Body of pancreas (tissue), 4 donors: ENCODE measurements at regions not wholly inside any gene's neighbourhood (a gene's known extent, or its start where the extent isn't known, plus 50 kb on each side); places are given as distances from the start of the nearest gene placed in this dataset.
"Not testable (repeated sequence)": the region's sequence is repeated elsewhere in the genome, so short reads cannot be mapped to it uniquely, and the experiment has no call there.

ENCODE experiments used
- ATAC-seq: fragments of 150-250 bp; one replicate; pipeline ENCODE4 v1.9.1; 2016
- DNase-seq, 4 donors: peaks; one replicate each; pipeline ENCODE4 v3.0.0-alpha.2; 2019
- H3K27ac ChIP-seq, 4 donors: fragments of 200-600 bp; sonication (generic); 1 replicate in 3 of 4; 2 replicates in 1 of 4; pipeline versions ENCODE4 v1.5.1 to v1.6.1; 2016 to 2019; ENCODE audit warnings: mild to moderate bottlenecking in 1 of 4, mixed read lengths in 1 of 4, moderate library complexity in 1 of 4
- H3K27me3 ChIP-seq, 2 donors: fragments of 200-600 bp; sonication (generic); one replicate each; pipeline ENCODE4 v1.6.0; 2016; ENCODE audit warnings: mild to moderate bottlenecking in 1 of 2
- H3K36me3 ChIP-seq, 2 donors: fragments of 200-600 bp; sonication (generic); replicated peaks in 1 of 2; 2 replicates each; pipeline ENCODE4 v1.5.1; 2016; ENCODE audit warnings: low read depth in 2 of 2; ENCODE audit not compliant: insufficient read depth in 1 of 2
- H3K4me1 ChIP-seq: fragments of 200-600 bp; sonication (generic); one replicate; pipeline ENCODE4 v1.6.0; 2016
- H3K4me3 ChIP-seq, 2 donors: fragments of 200-600 bp; sonication (generic); 1 replicate in 1 of 2; 2 replicates in 1 of 2; pipeline ENCODE4 v1.5.1; 2016 to 2019
- H3K9me3 ChIP-seq, 3 donors: fragments of 200-600 bp; sonication (generic); 1 replicate in 2 of 3; 2 replicates in 1 of 3; pipeline ENCODE4 v1.5.1; 2016
- POLR2A ChIP-seq, 3 donors: fragments of 450-650 bp; IDR thresholded peaks; one replicate each; pipeline ENCODE4 v1.6.1; 2016; ENCODE audit warnings: antibody characterized with exemption in 3 of 3, mild to moderate bottlenecking in 2 of 3
- WGBS, 2 donors: methylation state at CpG; one replicate each; pipeline ENCODE4 v1.1.5; 2017; 5-methylcytosine and 5-hydroxymethylcytosine counted together
- intact Hi-C: fragments of 100-400 bp; cut with DNase I; formaldehyde crosslinking; loops from one replicate; pipeline ENCODE4 v1.15.1; 2023
- TF ChIP-seq, protein P1 (sequence below), 7 experiments: fragments of 450-650 bp in 4 of 7; fragments of 200-600 bp in 3 of 7; sonication (generic) in 3 of 7; IDR thresholded peaks; one replicate each; pipeline ENCODE4 v1.5.1; 2016 to 2019; ENCODE audit warnings: antibody characterized with exemption in 7 of 7

DNA sequence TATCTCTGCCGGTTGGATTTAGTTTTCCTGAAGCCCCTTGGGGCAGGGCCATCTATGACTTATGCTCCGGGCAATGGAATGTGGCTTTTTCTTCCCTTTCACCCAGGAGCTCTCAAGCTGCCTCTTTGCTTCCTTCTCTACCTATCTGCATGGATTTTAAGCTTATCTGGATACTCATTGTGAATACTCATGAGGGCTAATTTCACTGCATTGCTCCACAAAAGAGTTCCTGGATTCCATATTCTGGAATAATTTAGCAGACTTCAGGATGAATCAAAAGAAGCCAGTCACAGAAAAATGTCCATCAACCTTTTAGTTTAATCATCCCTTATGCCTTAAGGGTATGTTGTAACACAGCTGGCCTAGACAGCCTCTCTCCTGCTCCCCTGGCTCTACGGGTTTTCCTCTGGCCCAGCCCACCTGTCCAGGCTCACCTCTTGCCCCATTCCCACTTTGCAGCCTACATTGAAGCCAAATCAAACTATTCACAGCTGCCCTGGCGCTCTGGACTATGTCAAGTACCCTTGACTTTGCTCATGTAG is 122.8 kb upstream of the RMDN2 start:
- WGBS, 2 donors = 58 to 81% methylated on average over 4 of the region's 4 CpGs
- Histone ChIP-seq H3K9me3 (no peaks in the 10 kb centered on the region), H3K27me3 (no peaks in the 10 kb centered on the region), H3K4me1 (no peaks in the 10 kb centered on the region), H3K27ac (no peak overlapping the region), H3K36me3 (no peaks in the 10 kb centered on the region), H3K4me3 (no peak overlapping the region)
- TF ChIP-seq, protein P1, sequence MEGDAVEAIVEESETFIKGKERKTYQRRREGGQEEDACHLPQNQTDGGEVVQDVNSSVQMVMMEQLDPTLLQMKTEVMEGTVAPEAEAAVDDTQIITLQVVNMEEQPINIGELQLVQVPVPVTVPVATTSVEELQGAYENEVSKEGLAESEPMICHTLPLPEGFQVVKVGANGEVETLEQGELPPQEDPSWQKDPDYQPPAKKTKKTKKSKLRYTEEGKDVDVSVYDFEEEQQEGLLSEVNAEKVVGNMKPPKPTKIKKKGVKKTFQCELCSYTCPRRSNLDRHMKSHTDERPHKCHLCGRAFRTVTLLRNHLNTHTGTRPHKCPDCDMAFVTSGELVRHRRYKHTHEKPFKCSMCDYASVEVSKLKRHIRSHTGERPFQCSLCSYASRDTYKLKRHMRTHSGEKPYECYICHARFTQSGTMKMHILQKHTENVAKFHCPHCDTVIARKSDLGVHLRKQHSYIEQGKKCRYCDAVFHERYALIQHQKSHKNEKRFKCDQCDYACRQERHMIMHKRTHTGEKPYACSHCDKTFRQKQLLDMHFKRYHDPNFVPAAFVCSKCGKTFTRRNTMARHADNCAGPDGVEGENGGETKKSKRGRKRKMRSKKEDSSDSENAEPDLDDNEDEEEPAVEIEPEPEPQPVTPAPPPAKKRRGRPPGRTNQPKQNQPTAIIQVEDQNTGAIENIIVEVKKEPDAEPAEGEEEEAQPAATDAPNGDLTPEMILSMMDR (IDR thresholded peaks at IDR 0.05) = no peak
- TF ChIP-seq POLR2A (IDR thresholded peaks at IDR 0.05) = no peak
- DNase-seq = no peak
- no peak for ATAC-seq
- intact Hi-C loops = no loop called here

- Histone ChIP-seq H3K36me3 (no peaks in the 10 kb centered on the region), H3K4me3 (no peak overlapping the region), H3K27me3 (no peaks in the 10 kb centered on the region), H3K9me3 (no peaks in the 10 kb centered on the region), H3K4me1 (no peaks in the 10 kb centered on the region), H3K27ac (no peak overlapping the region)
- DNase-seq (no peak), ATAC-seq (no peak)
- TF ChIP-seq, protein P1 (IDR thresholded peaks at IDR 0.05) = no peak
- TF ChIP-seq POLR2A (IDR thresholded peaks at IDR 0.05) = no peak
- intact Hi-C loops = no loop called here
These were observed 122.1 kb upstream of the RMDN2 start for GRCh38 chr2:37802899-37803379.

DNA sequence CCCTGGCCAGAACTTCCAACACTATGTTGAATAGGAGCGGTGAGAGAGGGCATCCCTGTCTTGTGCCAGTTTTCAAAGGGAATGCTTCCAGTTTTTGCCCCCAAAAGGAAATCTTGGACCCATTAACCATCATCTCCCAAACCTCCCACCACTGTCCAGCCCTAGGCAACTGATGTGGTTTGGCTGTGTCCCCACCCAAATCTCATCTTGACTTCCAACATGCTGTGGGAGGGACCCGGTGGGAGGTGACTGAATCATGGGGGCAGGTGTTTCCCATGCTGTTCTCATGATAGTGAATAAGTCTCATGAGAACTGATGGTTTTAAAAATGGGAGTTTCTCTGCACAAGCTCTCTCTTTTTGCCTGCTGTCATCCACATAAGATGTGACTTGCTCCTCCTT is 119.1 kb upstream of the RMDN2 start:
- H3K27me3 ChIP-seq, H3K4me1 ChIP-seq, H3K36me3 ChIP-seq, H3K27ac ChIP-seq, DNase-seq, H3K4me3 ChIP-seq, ATAC-seq, H3K9me3 ChIP-seq, intact Hi-C loops: not testable (repeated sequence)
- WGBS, 2 donors = 72 to 84% methylated on average over 2 of the region's 2 CpGs

DNA sequence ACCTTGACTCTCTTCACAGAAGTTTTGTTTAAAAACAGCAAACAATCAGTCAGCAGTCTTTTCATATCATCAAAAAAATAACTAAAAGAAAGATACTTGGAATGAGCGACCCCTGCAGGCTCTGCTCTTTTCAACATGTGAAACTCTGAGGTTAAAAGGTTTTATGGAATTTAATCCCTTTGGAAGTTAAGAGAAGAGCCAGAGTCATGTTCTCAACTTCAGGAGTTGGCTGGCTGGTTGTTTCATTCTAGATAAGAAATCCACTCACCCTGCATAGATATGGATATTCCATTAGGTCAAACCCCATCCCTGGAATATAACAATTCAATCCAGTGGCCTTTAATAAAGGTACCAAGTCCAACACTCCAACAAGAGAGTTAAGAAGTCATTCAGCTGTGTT is 115.6 kb upstream of the RMDN2 start:
- peak; percentile 16 to 62 (median 38) for DNase-seq
- WGBS, 2 donors = 16 to 31% methylated on average over 1 of the region's 1 CpG
- Histone ChIP-seq H3K36me3 (no peaks in the 10 kb centered on the region), H3K27ac (no peak overlapping the region), H3K4me1 (no peaks in the 10 kb centered on the region), H3K27me3 (no peaks in the 10 kb centered on the region), H3K9me3 (no peaks in the 10 kb centered on the region), H3K4me3 (no peak overlapping the region)
- no peak for ATAC-seq
- no peak for TF ChIP-seq POLR2A (IDR thresholded peaks at IDR 0.05)
- TF ChIP-seq, protein P1 (IDR thresholded peaks at IDR 0.05) = peak in 6 of 7 experiments; percentile 13 to 57 (median 44)
- intact Hi-C loops = no loop called here

GRCh38 chr2:37809931-37810570 is 115.0 kb upstream of the RMDN2 start:
- intact Hi-C loops = no loop called here
- no peak overlapping the region for H3K4me3 ChIP-seq
- 73 to 74% methylated on average over 2 of the region's 2 CpGs for WGBS, 2 donors
- H3K9me3 ChIP-seq = no peaks in the 10 kb centered on the region
- H3K27me3 ChIP-seq = no peaks in the 10 kb centered on the region
- no peak overlapping the region for H3K27ac ChIP-seq
- DNase-seq = no peak
- no peak for TF ChIP-seq POLR2A (IDR thresholded peaks at IDR 0.05)
- TF ChIP-seq, protein P1 (IDR thresholded peaks at IDR 0.05) = no peak
- no peaks in the 10 kb centered on the region for H3K36me3 ChIP-seq
- H3K4me1 ChIP-seq = no peaks in the 10 kb centered on the region
- no peak for ATAC-seq
